ENCODE measurements at regions not wholly inside any gene's neighbourhood (a gene's known extent, or its start where the extent isn't known, plus 50 kb on each side); places are given as distances from the start of the nearest gene placed in this dataset.

GRCh38 chr15:25182736-25183445 is 228.1 kb downstream of the SNRPN start:
- no peak for DNase-seq

GRCh38 chr15:25183581-25184251 is 228.9 kb downstream of the SNRPN start:
- no peak for DNase-seq

DNA sequence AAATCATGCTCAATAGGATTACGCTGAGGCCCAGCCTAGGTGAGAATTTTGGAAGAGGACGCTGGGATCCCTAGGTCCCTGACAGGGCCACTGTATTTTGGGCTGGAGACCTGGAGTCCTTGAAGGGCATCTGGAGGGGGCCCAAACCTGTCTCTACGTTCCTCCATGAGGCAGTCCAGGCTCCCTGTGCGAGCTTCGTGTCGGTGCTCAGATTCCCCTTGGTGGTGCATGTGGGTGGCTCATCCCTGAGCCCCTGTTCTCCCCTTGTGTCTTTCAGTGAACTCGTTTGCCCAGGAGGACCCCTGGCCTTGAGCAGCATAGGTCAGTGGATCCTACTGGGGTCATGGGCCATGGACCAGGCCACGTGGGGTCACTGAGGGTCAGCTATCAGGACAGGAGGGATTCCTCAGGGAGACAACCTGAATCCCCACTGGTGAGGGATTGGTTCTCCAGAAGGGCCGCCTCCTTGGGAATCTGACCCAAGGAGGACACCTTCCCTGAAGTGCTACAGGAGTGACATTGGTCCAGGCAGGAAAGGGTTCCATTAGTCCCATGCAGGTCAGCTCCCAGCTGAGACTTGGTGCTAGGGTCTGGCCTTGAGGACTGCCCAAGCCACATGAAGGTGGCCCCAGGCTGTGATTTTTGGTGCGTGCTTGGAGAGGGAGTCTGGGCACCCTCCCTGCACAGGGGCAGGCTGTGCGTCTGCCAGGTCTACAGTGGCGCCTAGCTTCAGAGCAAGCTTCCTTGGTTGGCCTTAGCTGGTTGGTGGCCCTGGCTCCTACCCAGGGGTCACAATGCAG is 229.8 kb downstream of the SNRPN start:
- DNase-seq, result no peak

- DNase-seq, result no peak
Measured at GRCh38 chr15:25185156-25185710, 230.4 kb downstream of the SNRPN start.

DNA sequence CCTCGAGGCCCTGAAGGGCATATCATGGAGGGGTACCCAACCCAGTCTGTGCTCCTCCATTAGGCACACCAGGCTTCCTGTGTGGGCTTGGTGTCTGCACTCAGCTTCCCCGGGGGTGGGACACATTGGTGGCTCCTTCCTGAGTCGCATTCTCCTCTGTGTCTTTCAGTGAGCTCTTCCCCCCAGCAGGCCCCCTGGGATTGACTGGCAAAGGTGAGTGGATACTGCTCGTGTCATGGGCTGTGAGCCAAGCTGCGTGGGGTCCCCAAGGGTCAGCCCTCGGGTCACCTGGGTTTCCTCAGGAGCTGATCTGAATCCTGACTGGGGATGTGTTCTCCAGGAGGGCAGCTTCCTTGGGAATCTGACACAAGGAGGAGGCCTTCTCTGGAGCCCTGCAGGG is 231.0 kb downstream of the SNRPN start:
- DNase-seq, result no peak

DNA sequence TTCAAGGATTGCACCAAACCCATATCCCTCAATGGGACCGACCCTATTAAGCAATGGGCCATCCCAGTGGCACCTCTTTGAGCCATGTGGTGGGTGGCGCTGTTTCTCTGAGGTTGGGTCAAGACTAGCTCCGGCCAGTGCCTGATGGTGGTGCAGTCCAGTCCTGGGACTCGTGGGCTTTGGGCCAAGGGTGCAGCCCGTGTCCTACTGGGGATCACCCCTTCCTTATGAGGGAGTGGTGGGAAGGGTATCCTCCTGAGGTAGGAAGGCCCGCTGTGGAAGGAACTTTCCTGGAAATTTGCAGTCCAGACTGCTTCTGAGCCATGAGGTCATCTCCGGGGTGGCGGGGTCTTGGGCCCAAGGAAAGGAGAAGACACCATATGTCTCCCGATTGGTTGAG is 231.6 kb downstream of the SNRPN start:
- no peak for DNase-seq

GRCh38 chr15:25186906-25187645 is 232.3 kb downstream of the SNRPN start:
- no peak for DNase-seq

- DNase-seq, result no peak
Measured at GRCh38 chr15:25188051-25188450, 233.3 kb downstream of the SNRPN start.

- no peak for DNase-seq
Measured at GRCh38 chr15:25188551-25189101, 233.8 kb downstream of the SNRPN start.

- DNase-seq, result no peak
Measured at GRCh38 chr15:25189551-25189950, 234.8 kb downstream of the SNRPN start.

DNA sequence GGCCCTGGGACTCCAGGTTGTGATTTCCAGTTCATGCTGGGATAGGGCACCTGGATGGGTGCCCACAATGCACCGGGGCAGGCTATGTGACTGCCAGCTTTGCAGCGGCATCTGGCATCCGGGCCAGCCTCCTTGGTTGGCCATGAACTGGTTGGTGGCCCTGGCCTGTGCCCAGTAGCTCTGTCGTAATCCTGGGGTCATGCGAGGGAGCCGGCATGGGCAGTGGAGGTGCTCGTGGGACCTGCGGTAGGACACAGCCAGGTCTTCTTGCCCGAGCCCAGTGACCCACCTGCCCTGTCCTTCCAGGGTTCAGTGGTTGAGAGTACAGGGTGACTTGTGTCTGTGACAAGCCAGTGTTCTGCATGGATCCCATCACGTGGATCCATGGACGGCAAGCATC is 237.9 kb downstream of the SNRPN start:
- DNase-seq, result no peak

- DNase-seq, result no peak
Measured at GRCh38 chr15:25207369-25207768, 231.5 kb downstream of the UBE3A start.

GRCh38 chr15:25208735-25209134 is 230.1 kb downstream of the UBE3A start:
- no peak for DNase-seq

GRCh38 chr15:25220834-25221233 is 218.0 kb downstream of the UBE3A start:
- no peak for DNase-seq

GRCh38 chr15:25224396-25224795 is 214.4 kb downstream of the UBE3A start:
- no peak for DNase-seq

- DNase-seq, result no peak
Measured at GRCh38 chr15:25226360-25226759, 212.5 kb downstream of the UBE3A start.

- DNase-seq, result no peak
Measured at GRCh38 chr15:25228261-25228660, 210.6 kb downstream of the UBE3A start.

DNA sequence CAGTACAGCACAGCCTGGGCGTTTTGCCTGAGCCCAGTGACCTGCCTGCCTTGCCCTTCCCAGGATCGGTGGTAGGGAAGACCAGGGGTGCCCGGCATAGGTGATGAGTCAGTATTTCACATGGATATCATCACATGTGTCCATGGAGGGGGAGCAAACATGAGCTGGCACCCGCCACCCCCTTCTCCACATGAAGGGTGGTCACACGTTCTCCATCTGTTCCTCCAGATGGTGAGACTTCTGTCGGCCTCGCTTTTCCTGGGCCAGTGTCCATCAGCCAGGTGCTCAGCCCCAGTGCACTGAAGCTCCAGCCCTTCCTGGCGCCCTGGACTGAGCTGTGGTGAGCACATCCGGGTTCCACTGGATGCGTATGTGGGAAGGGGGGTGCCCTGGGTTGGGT is 208.4 kb downstream of the UBE3A start:
- DNase-seq, result no peak

GRCh38 chr15:25233766-25234350 is 205.0 kb downstream of the UBE3A start:
- no peak for DNase-seq

DNA sequence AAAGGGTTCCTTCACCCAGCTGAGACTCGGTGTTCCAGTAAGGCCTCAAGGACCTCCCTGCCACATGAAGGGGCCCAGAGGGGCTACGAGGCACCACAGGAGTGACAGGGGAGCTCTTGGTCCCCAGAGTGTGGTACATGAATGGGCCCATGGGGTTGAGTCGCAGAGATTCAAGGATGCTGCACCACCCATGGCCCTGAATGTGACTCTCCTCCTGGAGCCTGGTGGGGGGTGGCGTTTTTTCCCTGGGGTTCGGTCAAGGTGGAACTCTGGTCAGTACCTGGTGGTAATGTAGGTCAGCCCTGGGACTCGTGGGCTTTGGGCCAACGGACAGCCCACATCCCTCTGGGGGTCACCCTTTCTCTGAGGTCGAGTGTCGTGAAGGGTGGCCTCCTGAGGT is 204.0 kb downstream of the UBE3A start:
- no peak for DNase-seq

DNA sequence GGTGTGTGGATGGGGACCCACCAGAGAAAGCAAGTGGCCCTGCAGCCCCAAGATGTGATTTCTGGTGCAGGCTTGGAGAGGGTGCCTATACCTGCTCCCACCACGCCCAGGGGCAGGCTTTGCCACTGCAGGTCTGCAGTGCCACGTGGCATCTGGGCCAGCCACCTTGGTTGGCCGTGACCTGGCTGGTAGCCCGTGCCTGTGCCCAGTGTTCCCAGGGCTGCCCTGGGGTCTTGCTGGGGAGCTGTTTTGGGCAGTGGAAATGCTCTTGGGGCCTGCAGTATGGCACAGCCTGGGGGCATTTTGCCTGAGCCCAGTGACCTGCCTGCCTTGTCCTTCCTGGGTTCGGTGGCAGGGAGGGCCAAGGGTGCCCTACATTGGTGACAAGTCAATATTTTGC is 203.4 kb downstream of the UBE3A start:
- no peak for DNase-seq

Measured in stimulated activated naive CD4-positive, alpha-beta T cell treated with Interleukin-2 at 50 U/mL for 16 hours (primary cell).